ENCODE measurements at regions not wholly inside any gene's neighbourhood (a gene's known extent, or its start where the extent isn't known, plus 50 kb on each side); places are given as distances from the start of the nearest gene placed in this dataset.

DNA sequence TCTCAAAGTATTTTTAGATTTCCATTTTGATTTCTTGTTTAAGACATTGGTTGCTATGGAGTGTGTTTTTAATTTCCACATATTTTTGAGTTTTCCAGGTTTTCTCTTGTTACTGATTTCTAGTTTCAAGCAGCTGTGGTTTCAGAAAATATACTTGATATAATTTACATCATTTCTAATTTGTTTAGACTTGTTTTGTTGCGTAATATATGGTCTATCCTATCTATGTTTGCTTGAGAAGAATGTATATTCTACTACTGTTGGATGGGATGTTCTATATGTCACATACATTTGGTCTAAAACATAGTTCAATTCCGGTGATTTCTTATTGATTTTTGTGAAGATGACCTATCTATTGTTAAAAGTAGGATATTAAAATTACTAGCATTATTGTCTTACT is 170.5 kb upstream of the EMCN start:
- Histone ChIP-seq H3K27ac (ENCODE audit: insufficient read depth, low read length) (no peak overlapping the region), H2BK5ac (ENCODE audit: low read depth, low read length, poor library complexity, severe bottlenecking) (no peak overlapping the region), H3K18ac (ENCODE audit: low read depth, low read length) (no peak overlapping the region), H4K20me1 (ENCODE audit: insufficient read depth, low read length) (no peaks in the 10 kb centered on the region), H3K4me2 (ENCODE audit: low read depth, low read length) (no peak overlapping the region), H2AK9ac (replicated peaks; ENCODE audit: low read depth, low read length, poor library complexity) (no peak overlapping the region), H3K9me3 (ENCODE audit: control insufficient read depth, insufficient read depth, low read length) (peaks cover 2% of the 10 kb centered on the region; the same call in 1 of the 2 replicates), H3K56ac (ENCODE audit: extremely low read depth, insufficient read depth, low read length) (no peak overlapping the region), H3K14ac (replicated peaks; ENCODE audit: low read depth, low read length) (no peak overlapping the region), H3K4me1 (ENCODE audit: control insufficient read depth, insufficient read depth, low read length) (no peaks in the 10 kb centered on the region), H4K5ac (ENCODE audit: low read depth, low read length) (no peak overlapping the region), H3K36me3 (ENCODE audit: control insufficient read depth, insufficient read depth, low read length) (no peaks in the 10 kb centered on the region), H2BK15ac (ENCODE audit: low read depth, low read length) (no peak overlapping the region), H3K27me3 (ENCODE audit: control insufficient read depth, insufficient read depth, low read length) (no peaks in the 10 kb centered on the region), H3K4me3 (ENCODE audit: insufficient read depth, low read depth, low read length) (no peak overlapping the region), H2BK20ac (ENCODE audit: low read depth, low read length) (no peak overlapping the region), H4K91ac (ENCODE audit: insufficient read depth, low read depth, low read length) (no peak overlapping the region), H3K23ac (ENCODE audit: low read depth, low read length) (no peak overlapping the region), H4K8ac (ENCODE audit: low read depth in 2 of 2, low read length in 2 of 2) (no peak overlapping the region), H2AK5ac (ENCODE audit: low read depth, low read length) (no peak overlapping the region), H2AFZ (replicated peaks; ENCODE audit: low read length, poor library complexity) (no peak overlapping the region), H3K9me1 (ENCODE audit: insufficient read depth, low read length) (no peaks in the 10 kb centered on the region), H3K4ac (ENCODE audit: low read depth, low read length) (no peak overlapping the region), H2BK120ac (ENCODE audit: low read depth, low read length) (no peak overlapping the region), H3K79me1 (ENCODE audit: low read depth in 1 of 2, low read length in 2 of 2) (no peaks in the 10 kb centered on the region), H3K9ac (ENCODE audit: low read depth, low read length) (no peak overlapping the region)
- ChIA-PET POLR2A (ENCODE audit: unreplicated experiment) (no interaction called here), CTCF (no interaction called here)
- in situ Hi-C loops (cut with MboI; ENCODE audit: low sequenced_read_pairs), result no loop called here
- no CpG with 5 or more reads among the region's 2 CpGs for WGBS, 2 experiments (ENCODE audit: extremely low coverage in 2 of 2, insufficient read length in 1 of 2)
- no peak for DNase-seq
- intact Hi-C loops (cut with micrococcal nuclease), result no loop called here
- BruUV-seq (replicated peaks), result no TSS peak
- dilution Hi-C loops (cut with HindIII; ENCODE audit: low sequenced_read_pairs, unreplicated experiment), result no loop called here
- no peak for ATAC-seq (ENCODE audit: low read depth)
- TF ChIP-seq CEBPB (IDR thresholded peaks at IDR 0.05; ENCODE audit: low read depth, low read length) (peak; percentile 47), FOS (IDR thresholded peaks at IDR 0.05; ENCODE audit: low read depth, low read length) (no peak)

All from IMR-90 (cell line).